Caco-2 (cell line): ENCODE measurements at regions not wholly inside any gene's neighbourhood (a gene's known extent, or its start where the extent isn't known, plus 50 kb on each side); places are given as distances from the start of the nearest gene placed in this dataset.

ENCODE experiments used
- BruUV-seq: library from RNA; stranded (reverse); fragments of 400-500 nt; replicated peaks from 2 replicates; lab custom pipeline; 2021; lab: Mats Ljungman, UMichigan
- CTCF ChIA-PET: fragments of 300-600 bp; sonication (Branson Sonifier 250); formaldehyde crosslinking; loops from one replicate; lab custom pipeline; 2022; ENCODE audit warnings: antibody characterized with exemption; lab: Charles Lee
- POLR2A ChIA-PET: fragments of 300-600 bp; sonication (Branson Sonifier 250); formaldehyde crosslinking; loops from one replicate; lab custom pipeline; 2022; ENCODE audit warnings: antibody characterized with exemption; lab: Charles Lee
- DNase-seq, 2 experiments: peaks; one replicate each; pipeline versions ENCODE4 v3.0.0 to v3.0.0-alpha.2; 2020 to 2022
- H3K27me3 ChIP-seq: replicated peaks from 2 replicates; pipeline ENCODE4 v1.6.0; 2011; ENCODE audit warnings: low read length; ENCODE audit not compliant: control insufficient read depth, insufficient read depth
- H3K36me3 ChIP-seq: 2 replicates; pipeline ENCODE4 v1.5.1; 2011; ENCODE audit warnings: low read length; ENCODE audit not compliant: control insufficient read depth, insufficient read depth
- H3K4me1 ChIP-seq: fragments of 250-450 bp; sonication (Bioruptor Pico); 2 replicates; pipeline ENCODE4 v1.5.1; 2020; ENCODE audit warnings: mild to moderate bottlenecking
- H3K4me3 ChIP-seq: 2 replicates; pipeline ENCODE4 v1.5.1; 2011; ENCODE audit warnings: low read depth, mild to moderate bottlenecking, control low read depth, low read length
- H3K9me3 ChIP-seq: fragments of 250-450 bp; sonication (Bioruptor Pico); 2 replicates; pipeline ENCODE4 v1.5.1; 2020; ENCODE audit warnings: mild to moderate bottlenecking, moderate library complexity
- H3K27ac Mint-ChIP-seq: one replicate; pipeline ENCODE4 v1.8.0; 2022; ENCODE audit warnings: mixed read lengths; ENCODE audit not compliant: unreplicated experiment
- H3K27me3 Mint-ChIP-seq: one replicate; pipeline ENCODE4 v1.8.0; 2022; ENCODE audit warnings: mixed read lengths; ENCODE audit not compliant: insufficient read depth, unreplicated experiment
- H3K36me3 Mint-ChIP-seq: one replicate; pipeline ENCODE4 v1.8.0; 2022; ENCODE audit warnings: mild to moderate bottlenecking, mixed read lengths; ENCODE audit not compliant: insufficient read depth, unreplicated experiment
- H3K4me1 Mint-ChIP-seq: one replicate; pipeline ENCODE4 v1.8.0; 2022; ENCODE audit warnings: low read depth, mixed read lengths; ENCODE audit not compliant: unreplicated experiment
- H3K4me3 Mint-ChIP-seq: one replicate; pipeline ENCODE4 v1.8.0; 2022; ENCODE audit warnings: mild to moderate bottlenecking, moderate library complexity, mixed read lengths; ENCODE audit not compliant: unreplicated experiment
- H3K9me3 Mint-ChIP-seq: one replicate; pipeline ENCODE4 v1.8.0; 2022; ENCODE audit warnings: mixed read lengths; ENCODE audit not compliant: unreplicated experiment
- intact Hi-C: fragments of 100-400 bp; cut with micrococcal nuclease; formaldehyde crosslinking; loops from one replicate; pipeline ENCODE4 v1.10.0; 2022; ENCODE audit not compliant: unreplicated experiment
- TF ChIP-seq, protein P1 (sequence below), 2 experiments: fragments of 200-600 bp in 1 of 2; IDR thresholded peaks; 1 replicate in 1 of 2; 2 replicates in 1 of 2; pipeline versions ENCODE4 v1.5.1 to v1.8.0; 2011 to 2022; ENCODE audit warnings: antibody characterized with exemption in 1 of 2, control low read depth in 1 of 2, inconsistent platforms in 1 of 2, low read depth in 1 of 2, low read length in 1 of 2, mild to moderate bottlenecking in 1 of 2, moderate library complexity in 1 of 2; ENCODE audit not compliant: insufficient read depth in 1 of 2, severe bottlenecking in 1 of 2, unreplicated experiment in 1 of 2

DNA sequence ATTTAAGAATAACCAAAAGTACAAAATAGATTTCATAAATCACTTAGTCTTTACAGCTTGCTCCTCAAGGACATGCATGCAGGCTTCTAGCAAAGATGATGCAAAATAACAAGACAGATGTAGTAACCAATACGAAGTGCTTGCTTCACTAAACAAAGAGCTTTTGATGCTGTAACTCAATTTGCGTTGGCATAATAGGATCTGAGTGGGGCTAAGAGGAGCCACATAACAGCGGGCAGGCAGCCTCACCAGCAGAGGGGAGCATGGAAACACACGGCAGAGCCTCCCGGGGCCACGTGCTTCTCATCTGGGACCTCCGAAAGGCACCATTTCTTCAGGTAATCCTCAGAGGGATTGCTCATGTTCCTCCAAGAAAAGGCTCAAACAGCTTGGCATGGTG, 139.7 kb downstream of the C5orf15 start:
- H3K36me3 Mint-ChIP-seq, result no peaks in the 10 kb centered on the region
- no peak overlapping the region for H3K4me3 Mint-ChIP-seq
- TF ChIP-seq, protein P1, sequence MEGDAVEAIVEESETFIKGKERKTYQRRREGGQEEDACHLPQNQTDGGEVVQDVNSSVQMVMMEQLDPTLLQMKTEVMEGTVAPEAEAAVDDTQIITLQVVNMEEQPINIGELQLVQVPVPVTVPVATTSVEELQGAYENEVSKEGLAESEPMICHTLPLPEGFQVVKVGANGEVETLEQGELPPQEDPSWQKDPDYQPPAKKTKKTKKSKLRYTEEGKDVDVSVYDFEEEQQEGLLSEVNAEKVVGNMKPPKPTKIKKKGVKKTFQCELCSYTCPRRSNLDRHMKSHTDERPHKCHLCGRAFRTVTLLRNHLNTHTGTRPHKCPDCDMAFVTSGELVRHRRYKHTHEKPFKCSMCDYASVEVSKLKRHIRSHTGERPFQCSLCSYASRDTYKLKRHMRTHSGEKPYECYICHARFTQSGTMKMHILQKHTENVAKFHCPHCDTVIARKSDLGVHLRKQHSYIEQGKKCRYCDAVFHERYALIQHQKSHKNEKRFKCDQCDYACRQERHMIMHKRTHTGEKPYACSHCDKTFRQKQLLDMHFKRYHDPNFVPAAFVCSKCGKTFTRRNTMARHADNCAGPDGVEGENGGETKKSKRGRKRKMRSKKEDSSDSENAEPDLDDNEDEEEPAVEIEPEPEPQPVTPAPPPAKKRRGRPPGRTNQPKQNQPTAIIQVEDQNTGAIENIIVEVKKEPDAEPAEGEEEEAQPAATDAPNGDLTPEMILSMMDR (IDR thresholded peaks at IDR 0.05; ENCODE audit: insufficient read depth in 1 of 2, low read depth in 1 of 2, low read length in 1 of 2, severe bottlenecking in 1 of 2, unreplicated experiment in 1 of 2), result no peak
- H3K36me3 ChIP-seq, result no peaks in the 10 kb centered on the region
- no peaks in the 10 kb centered on the region for H3K9me3 ChIP-seq
- CTCF ChIA-PET, result no interaction called here
- no peak overlapping the region for H3K27ac Mint-ChIP-seq
- no peak for DNase-seq
- H3K27me3 ChIP-seq, result no peaks in the 10 kb centered on the region
- H3K27me3 Mint-ChIP-seq, result no peaks in the 10 kb centered on the region
- no peaks in the 10 kb centered on the region for H3K4me1 Mint-ChIP-seq
- H3K4me3 ChIP-seq, result no peak overlapping the region
- intact Hi-C loops, result no loop called here
- POLR2A ChIA-PET, result no interaction called here
- no peaks in the 10 kb centered on the region for H3K9me3 Mint-ChIP-seq
- BruUV-seq, result no TSS peak
- no peaks in the 10 kb centered on the region for H3K4me1 ChIP-seq

DNA sequence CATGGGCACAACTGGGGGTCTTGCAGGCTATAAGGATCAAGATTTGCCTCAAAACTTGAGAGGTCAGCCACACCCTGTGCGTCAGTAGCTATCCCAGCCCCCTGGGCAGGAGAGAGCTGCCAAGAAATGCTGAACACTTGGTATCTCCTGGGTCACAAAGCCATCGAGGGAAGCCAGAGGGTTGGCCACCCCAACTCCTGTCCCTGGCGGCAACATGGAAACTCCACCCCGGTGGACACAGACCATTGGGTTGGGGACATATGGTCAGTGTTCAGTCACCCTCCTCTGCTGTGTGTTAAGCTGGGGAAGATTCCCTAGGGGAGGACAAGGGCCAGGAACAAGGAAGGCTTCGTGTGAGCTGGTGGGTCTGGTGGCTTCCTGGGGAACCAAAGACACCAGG, 140.6 kb downstream of the C5orf15 start:
- H3K9me3 ChIP-seq, result no peaks in the 10 kb centered on the region
- no TSS peak for BruUV-seq
- ChIA-PET CTCF (no interaction called here), POLR2A (no interaction called here)
- Mint-ChIP-seq H3K36me3 (no peaks in the 10 kb centered on the region), H3K4me1 (no peaks in the 10 kb centered on the region), H3K9me3 (no peaks in the 10 kb centered on the region), H3K4me3 (no peak overlapping the region), H3K27ac (no peak overlapping the region), H3K27me3 (no peaks in the 10 kb centered on the region)
- intact Hi-C loops, result no loop called here
- H3K4me3 ChIP-seq, result no peak overlapping the region
- H3K27me3 ChIP-seq, result no peaks in the 10 kb centered on the region
- no peaks in the 10 kb centered on the region for H3K4me1 ChIP-seq
- no peak for DNase-seq
- TF ChIP-seq, protein P1 (IDR thresholded peaks at IDR 0.05; ENCODE audit: insufficient read depth in 1 of 2, low read depth in 1 of 2, low read length in 1 of 2, severe bottlenecking in 1 of 2, unreplicated experiment in 1 of 2), result no peak
- no peaks in the 10 kb centered on the region for H3K36me3 ChIP-seq

DNA sequence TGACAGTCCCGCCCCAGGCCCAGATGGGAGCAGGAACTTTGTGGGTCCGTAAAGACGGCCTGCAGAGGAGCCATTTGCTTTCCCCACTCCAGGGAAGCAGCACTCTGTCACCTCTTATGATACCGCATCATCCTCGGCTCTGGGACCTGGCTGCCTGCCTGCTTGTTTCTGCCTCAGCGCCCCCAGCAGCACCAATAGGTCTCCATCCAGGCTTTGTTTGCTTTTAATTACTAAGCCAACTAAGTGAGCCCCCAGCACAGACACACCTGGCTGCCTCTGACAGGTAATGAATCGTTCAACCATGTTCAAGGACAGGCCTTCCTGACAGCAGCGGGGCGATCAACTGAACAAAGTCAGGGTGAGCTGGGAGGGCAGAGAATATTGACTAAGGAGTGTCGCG, 141.4 kb downstream of the C5orf15 start:
- intact Hi-C loops, result no loop called here
- TF ChIP-seq, protein P1 (IDR thresholded peaks at IDR 0.05; ENCODE audit: insufficient read depth in 1 of 2, low read depth in 1 of 2, low read length in 1 of 2, severe bottlenecking in 1 of 2, unreplicated experiment in 1 of 2), result no peak
- ChIA-PET CTCF (no interaction called here), POLR2A (no interaction called here)
- Mint-ChIP-seq H3K4me3 (no peak overlapping the region), H3K36me3 (no peaks in the 10 kb centered on the region), H3K9me3 (no peaks in the 10 kb centered on the region), H3K27me3 (no peaks in the 10 kb centered on the region), H3K27ac (no peak overlapping the region), H3K4me1 (peaks cover 1% of the 10 kb centered on the region)
- H3K4me1 ChIP-seq, result no peaks in the 10 kb centered on the region
- BruUV-seq, result no TSS peak
- H3K4me3 ChIP-seq, result no peak overlapping the region
- H3K27me3 ChIP-seq, result no peaks in the 10 kb centered on the region
- no peak for DNase-seq
- no peaks in the 10 kb centered on the region for H3K36me3 ChIP-seq
- H3K9me3 ChIP-seq, result no peaks in the 10 kb centered on the region
